Glutamatergic neuron (in vitro differentiated cells): ENCODE measurements at regions not wholly inside any gene's neighbourhood (a gene's known extent, or its start where the extent isn't known, plus 50 kb on each side); places are given as distances from the start of the nearest gene placed in this dataset.

Source experiments
- DNase-seq: peaks from one replicate; pipeline ENCODE4 v3.0.0; 2022
- H3K27ac Mint-ChIP-seq: one replicate; pipeline ENCODE4 v1.8.0; 2020; ENCODE audit warnings: mild to moderate bottlenecking, mixed read lengths, inconsistent platforms; ENCODE audit not compliant: unreplicated experiment
- H3K27me3 Mint-ChIP-seq: one replicate; pipeline ENCODE4 v1.8.0; 2020; ENCODE audit warnings: mild to moderate bottlenecking, moderate library complexity, mixed read lengths, inconsistent platforms; ENCODE audit not compliant: unreplicated experiment
- H3K36me3 Mint-ChIP-seq: one replicate; pipeline ENCODE4 v1.8.0; 2020; ENCODE audit warnings: mild to moderate bottlenecking, mixed read lengths, inconsistent platforms; ENCODE audit not compliant: unreplicated experiment
- H3K4me1 Mint-ChIP-seq: one replicate; pipeline ENCODE4 v1.8.0; 2020; ENCODE audit warnings: mild to moderate bottlenecking, low read depth, mixed read lengths, inconsistent platforms; ENCODE audit not compliant: unreplicated experiment
- H3K4me3 Mint-ChIP-seq: one replicate; pipeline ENCODE4 v1.8.0; 2020; ENCODE audit warnings: mild to moderate bottlenecking, mixed read lengths, inconsistent platforms; ENCODE audit not compliant: unreplicated experiment
- H3K9me3 Mint-ChIP-seq: one replicate; pipeline ENCODE4 v1.8.0; 2020; ENCODE audit warnings: mild to moderate bottlenecking, moderate library complexity, mixed read lengths, inconsistent platforms; ENCODE audit not compliant: unreplicated experiment
- TF ChIP-seq, protein P1 (sequence below): fragments of 200-600 bp; sonication (generic); IDR thresholded peaks from one replicate; pipeline ENCODE4 v1.5.0; 2021; ENCODE audit not compliant: partially characterized antibody, unreplicated experiment

DNA sequence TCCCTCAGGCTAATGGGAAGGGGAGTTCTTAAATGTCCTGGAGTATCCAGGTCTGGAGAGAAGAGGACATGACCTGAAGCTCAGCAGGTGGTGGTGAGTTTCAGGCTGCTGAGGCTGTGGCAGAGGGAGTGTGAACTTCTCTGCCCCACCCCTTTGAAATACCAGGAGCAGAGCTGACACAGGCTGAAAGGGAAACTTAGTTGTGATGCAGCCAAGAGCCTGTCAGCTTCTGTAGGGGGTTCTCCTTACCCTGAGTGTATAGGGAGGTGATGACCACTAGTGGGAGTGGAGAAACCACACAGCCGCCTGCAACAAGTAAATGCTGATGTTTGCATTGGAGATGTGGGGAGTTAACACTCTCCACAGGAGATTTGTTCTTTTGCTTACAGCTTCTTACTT is 152.3 kb downstream of the FCRL5 start:
- no peak for DNase-seq
- H3K36me3 Mint-ChIP-seq = no peaks in the 10 kb centered on the region
- H3K27me3 Mint-ChIP-seq = no peaks in the 10 kb centered on the region
- TF ChIP-seq, protein P1, sequence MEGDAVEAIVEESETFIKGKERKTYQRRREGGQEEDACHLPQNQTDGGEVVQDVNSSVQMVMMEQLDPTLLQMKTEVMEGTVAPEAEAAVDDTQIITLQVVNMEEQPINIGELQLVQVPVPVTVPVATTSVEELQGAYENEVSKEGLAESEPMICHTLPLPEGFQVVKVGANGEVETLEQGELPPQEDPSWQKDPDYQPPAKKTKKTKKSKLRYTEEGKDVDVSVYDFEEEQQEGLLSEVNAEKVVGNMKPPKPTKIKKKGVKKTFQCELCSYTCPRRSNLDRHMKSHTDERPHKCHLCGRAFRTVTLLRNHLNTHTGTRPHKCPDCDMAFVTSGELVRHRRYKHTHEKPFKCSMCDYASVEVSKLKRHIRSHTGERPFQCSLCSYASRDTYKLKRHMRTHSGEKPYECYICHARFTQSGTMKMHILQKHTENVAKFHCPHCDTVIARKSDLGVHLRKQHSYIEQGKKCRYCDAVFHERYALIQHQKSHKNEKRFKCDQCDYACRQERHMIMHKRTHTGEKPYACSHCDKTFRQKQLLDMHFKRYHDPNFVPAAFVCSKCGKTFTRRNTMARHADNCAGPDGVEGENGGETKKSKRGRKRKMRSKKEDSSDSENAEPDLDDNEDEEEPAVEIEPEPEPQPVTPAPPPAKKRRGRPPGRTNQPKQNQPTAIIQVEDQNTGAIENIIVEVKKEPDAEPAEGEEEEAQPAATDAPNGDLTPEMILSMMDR = no peak
- H3K27ac Mint-ChIP-seq = no peak overlapping the region
- H3K4me1 Mint-ChIP-seq = no peaks in the 10 kb centered on the region
- H3K9me3 Mint-ChIP-seq = no peaks in the 10 kb centered on the region
- H3K4me3 Mint-ChIP-seq = no peak overlapping the region

DNA sequence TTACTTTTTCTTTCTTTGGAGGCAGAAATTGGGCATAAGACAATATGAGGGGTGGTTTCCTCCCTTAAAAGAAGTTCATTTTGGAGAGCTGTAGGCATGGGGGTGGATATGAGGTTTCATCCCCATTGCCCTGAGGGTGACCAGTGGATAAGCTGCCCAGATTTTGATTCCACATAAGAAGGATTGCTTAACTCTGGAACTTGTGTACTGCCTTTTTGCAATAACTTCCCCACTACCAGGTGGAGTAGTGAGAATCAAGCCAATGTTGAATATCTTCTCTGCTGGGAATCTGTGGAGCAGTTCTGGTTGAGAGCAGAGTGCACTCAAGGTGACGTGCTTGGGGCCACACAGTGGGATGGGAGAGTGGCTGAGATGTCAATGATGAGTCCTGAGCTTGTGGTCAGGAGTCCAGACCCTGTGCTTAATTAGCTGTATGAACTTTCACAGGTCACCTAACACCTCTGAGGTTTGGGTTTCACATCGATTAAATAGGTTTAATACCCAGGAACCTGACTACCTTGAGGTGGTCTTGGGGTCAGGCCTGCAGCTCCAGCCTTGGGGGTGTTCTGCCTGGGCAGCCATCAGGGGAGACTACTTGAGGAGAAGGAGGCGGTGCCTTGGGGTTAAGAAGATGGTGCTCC is 152.9 kb downstream of the FCRL5 start:
- Mint-ChIP-seq H3K4me3 (no peak overlapping the region), H3K9me3 (no peaks in the 10 kb centered on the region), H3K27ac (no peak overlapping the region), H3K4me1 (no peaks in the 10 kb centered on the region), H3K36me3 (no peaks in the 10 kb centered on the region), H3K27me3 (no peaks in the 10 kb centered on the region)
- TF ChIP-seq, protein P1 = no peak
- DNase-seq = no peak

DNA sequence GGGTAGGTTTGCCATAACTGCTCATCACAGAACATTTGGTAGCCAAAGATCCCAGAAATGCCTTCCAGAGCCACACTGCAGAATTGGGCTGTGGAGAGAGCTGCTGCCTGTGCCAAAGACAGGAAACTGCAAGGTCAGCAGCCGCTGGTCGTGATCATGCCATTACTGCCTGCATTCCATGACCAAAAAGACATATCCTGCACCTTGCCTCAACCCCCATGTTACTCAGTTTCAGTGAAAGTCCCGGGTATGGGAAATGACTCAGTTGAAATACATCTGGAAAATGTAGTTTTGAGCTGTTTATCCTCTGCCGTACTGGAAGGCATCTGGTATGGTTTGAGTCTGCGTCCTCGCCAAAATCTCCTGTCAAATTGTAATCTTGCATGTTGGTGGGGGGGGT is 161.7 kb downstream of the FCRL5 start:
- TF ChIP-seq, protein P1 = no peak
- no peak for DNase-seq
- no peaks in the 10 kb centered on the region for H3K4me1 Mint-ChIP-seq
- no peaks in the 10 kb centered on the region for H3K9me3 Mint-ChIP-seq
- H3K27ac Mint-ChIP-seq = no peak overlapping the region
- no peak overlapping the region for H3K4me3 Mint-ChIP-seq
- H3K36me3 Mint-ChIP-seq = peaks cover 5% of the 10 kb centered on the region
- H3K27me3 Mint-ChIP-seq = no peaks in the 10 kb centered on the region

DNA sequence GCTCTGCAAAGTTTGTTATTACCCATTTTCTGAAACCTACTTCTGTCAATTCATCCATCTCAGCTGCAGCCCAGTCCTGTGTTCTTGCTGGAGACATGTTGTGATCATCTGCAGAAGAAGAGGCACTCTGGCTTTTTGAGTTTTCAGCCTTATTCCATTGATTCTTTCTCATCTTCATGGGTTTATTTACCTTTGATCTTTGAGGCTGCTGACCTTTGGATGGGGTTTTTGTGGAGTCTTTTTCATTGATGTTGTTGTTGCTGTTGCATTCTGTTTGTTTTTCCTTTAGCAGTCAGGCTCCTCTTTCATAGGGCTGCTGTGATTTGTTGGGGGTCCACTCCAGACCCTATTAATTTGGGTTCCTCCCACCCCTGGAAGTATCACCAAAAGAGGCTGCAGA is 164.3 kb downstream of the FCRL5 start:
- H3K9me3 Mint-ChIP-seq = no peaks in the 10 kb centered on the region
- no peak overlapping the region for H3K27ac Mint-ChIP-seq
- no peaks in the 10 kb centered on the region for H3K27me3 Mint-ChIP-seq
- no peaks in the 10 kb centered on the region for H3K4me1 Mint-ChIP-seq
- TF ChIP-seq, protein P1 = no peak
- no peaks in the 10 kb centered on the region for H3K36me3 Mint-ChIP-seq
- no peak overlapping the region for H3K4me3 Mint-ChIP-seq
- DNase-seq = no peak

DNA sequence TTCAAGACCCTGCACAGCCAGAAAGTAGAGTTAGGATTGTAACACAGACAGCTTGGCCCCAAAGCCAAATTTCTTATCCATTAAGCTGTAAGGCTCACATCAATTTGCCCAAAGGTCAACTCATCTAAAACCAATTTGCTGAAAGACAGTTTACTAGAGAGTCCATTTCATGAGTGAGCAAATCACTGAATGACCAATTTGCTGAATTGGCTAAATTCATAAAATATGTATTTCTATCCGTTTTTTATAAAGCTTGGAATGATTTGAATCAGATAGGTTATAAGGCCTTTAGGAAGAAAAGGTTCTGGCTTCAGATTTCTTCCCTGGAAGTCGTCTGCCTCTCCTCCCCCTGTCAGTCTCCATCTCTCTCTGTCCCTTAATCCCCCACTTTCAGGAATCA is 168.1 kb downstream of the FCRL5 start:
- Mint-ChIP-seq H3K27ac (no peak overlapping the region), H3K9me3 (peaks cover 2% of the 10 kb centered on the region), H3K36me3 (no peaks in the 10 kb centered on the region), H3K4me3 (no peak overlapping the region), H3K27me3 (no peaks in the 10 kb centered on the region), H3K4me1 (no peaks in the 10 kb centered on the region)
- TF ChIP-seq, protein P1 = no peak
- DNase-seq = no peak
